Neuronal stem cell (in vitro differentiated cells): ENCODE measurements at regions not wholly inside any gene's neighbourhood (a gene's known extent, or its start where the extent isn't known, plus 50 kb on each side); places are given as distances from the start of the nearest gene placed in this dataset.

Experiments
- DNase-seq: peaks from one replicate; pipeline ENCODE4 v3.0.0-alpha.2; 2013; ENCODE audit warnings: low spot score
- H2AFZ ChIP-seq: one replicate; pipeline ENCODE4 v1.6.1; 2013; ENCODE audit warnings: mild to moderate bottlenecking, low read length, inconsistent platforms
- H2AK5ac ChIP-seq: 2 replicates; pipeline ENCODE4 v1.6.1; 2013; ENCODE audit warnings: low read depth, mild to moderate bottlenecking, inconsistent platforms, low read length, moderate library complexity, mixed read lengths
- H2BK120ac ChIP-seq: 2 replicates; pipeline ENCODE4 v1.6.1; 2013; ENCODE audit warnings: low read depth, mild to moderate bottlenecking, inconsistent platforms, low read length, moderate library complexity, mixed read lengths
- H2BK12ac ChIP-seq: one replicate; pipeline ENCODE4 v1.6.1; 2013; ENCODE audit warnings: low read length, inconsistent platforms
- H2BK15ac ChIP-seq: 2 replicates; pipeline ENCODE4 v1.6.1; 2013; ENCODE audit warnings: mild to moderate bottlenecking, low read length, inconsistent platforms, mixed read lengths
- H2BK5ac ChIP-seq: one replicate; pipeline ENCODE4 v1.6.1; 2013; ENCODE audit warnings: inconsistent platforms, mild to moderate bottlenecking, low read length, moderate library complexity
- H3K14ac ChIP-seq: one replicate; pipeline ENCODE4 v1.6.1; 2013; ENCODE audit warnings: low read length, inconsistent platforms
- H3K18ac ChIP-seq: 2 replicates; pipeline ENCODE4 v1.6.1; 2013; ENCODE audit warnings: low read length, inconsistent platforms
- H3K23ac ChIP-seq: 2 replicates; pipeline ENCODE4 v1.6.1; 2013; ENCODE audit warnings: low read depth, mild to moderate bottlenecking, mixed read lengths, low read length, inconsistent platforms; ENCODE audit not compliant: poor library complexity
- H3K27ac ChIP-seq: replicated peaks from 3 replicates; pipeline ENCODE4 v1.5.1; 2013; ENCODE audit warnings: low read length, inconsistent platforms
- H3K27me3 ChIP-seq, 3 experiments: 2 replicates each; pipeline ENCODE4 v1.6.1; 2013; ENCODE audit warnings: low read length in 3 of 3, mild to moderate bottlenecking in 2 of 3, inconsistent platforms in 1 of 3, low read depth in 1 of 3, mixed read lengths in 1 of 3, moderate library complexity in 1 of 3; ENCODE audit not compliant: control insufficient read depth in 3 of 3, insufficient read depth in 3 of 3
- H3K36me3 ChIP-seq, 2 donors: replicated peaks in 1 of 2; 2 replicates each; pipeline ENCODE4 v1.6.1; 2013; ENCODE audit warnings: low read length in 2 of 2; ENCODE audit not compliant: control insufficient read depth in 2 of 2, insufficient read depth in 2 of 2
- H3K4ac ChIP-seq: 2 replicates; pipeline ENCODE4 v1.6.1; 2013; ENCODE audit warnings: inconsistent platforms, mild to moderate bottlenecking, low read length, moderate library complexity
- H3K4me1 ChIP-seq, 2 donors: 1 replicate in 1 of 2; 2 replicates in 1 of 2; pipeline ENCODE4 v1.6.1; 2013; ENCODE audit warnings: low read length in 2 of 2, low read depth in 1 of 2; ENCODE audit not compliant: control insufficient read depth in 2 of 2, insufficient read depth in 1 of 2
- H3K4me2 ChIP-seq: one replicate; pipeline ENCODE4 v1.6.1; 2013; ENCODE audit warnings: mild to moderate bottlenecking, low read length, inconsistent platforms; ENCODE audit not compliant: insufficient read depth, poor library complexity, severe bottlenecking
- H3K4me3 ChIP-seq, 2 donors: 2 replicates each; pipeline ENCODE4 v1.5.1; 2013; ENCODE audit warnings: low read length in 2 of 2, mild to moderate bottlenecking in 2 of 2, inconsistent platforms in 1 of 2, moderate library complexity in 1 of 2
- H3K79me1 ChIP-seq: one replicate; pipeline ENCODE4 v1.6.1; 2013; ENCODE audit warnings: low read depth, mild to moderate bottlenecking, inconsistent platforms, low read length, moderate library complexity
- H3K9ac ChIP-seq: one replicate; pipeline ENCODE4 v1.6.1; 2013; ENCODE audit warnings: mild to moderate bottlenecking, low read depth, low read length, inconsistent platforms; ENCODE audit not compliant: poor library complexity
- H3K9me3 ChIP-seq, 2 donors: replicated peaks in 1 of 2; 2 replicates each; pipeline versions ENCODE3 to v1.6.1; 2013; ENCODE audit warnings: low read length in 2 of 2, mild to moderate bottlenecking in 2 of 2, inconsistent platforms in 1 of 2, low read depth in 1 of 2, mixed read lengths in 1 of 2, moderate library complexity in 1 of 2; ENCODE audit not compliant: control insufficient read depth in 2 of 2, insufficient read depth in 1 of 2
- H4K8ac ChIP-seq: one replicate; pipeline ENCODE4 v1.6.1; 2013; ENCODE audit warnings: low read depth, mild to moderate bottlenecking, inconsistent platforms, low read length, moderate library complexity
- H4K91ac ChIP-seq: one replicate; pipeline ENCODE4 v1.6.1; 2013; ENCODE audit warnings: low read length, low read depth, mild to moderate bottlenecking, inconsistent platforms; ENCODE audit not compliant: poor library complexity
- WGBS, 2 donors: extraction: QIAGEN DNeasy Blood & Tissue Kit; methylation state at CpG; one replicate each; pipeline ENCODE4 v1.1.7; 2013; ENCODE audit warnings: missing lambda C conversion rate in 2 of 2, mixed read lengths in 1 of 2; ENCODE audit not compliant: insufficient read length in 2 of 2, insufficient replicate concordance in 1 of 2; ENCODE audit errors: extremely low coverage in 2 of 2; 5-methylcytosine and 5-hydroxymethylcytosine counted together

DNA sequence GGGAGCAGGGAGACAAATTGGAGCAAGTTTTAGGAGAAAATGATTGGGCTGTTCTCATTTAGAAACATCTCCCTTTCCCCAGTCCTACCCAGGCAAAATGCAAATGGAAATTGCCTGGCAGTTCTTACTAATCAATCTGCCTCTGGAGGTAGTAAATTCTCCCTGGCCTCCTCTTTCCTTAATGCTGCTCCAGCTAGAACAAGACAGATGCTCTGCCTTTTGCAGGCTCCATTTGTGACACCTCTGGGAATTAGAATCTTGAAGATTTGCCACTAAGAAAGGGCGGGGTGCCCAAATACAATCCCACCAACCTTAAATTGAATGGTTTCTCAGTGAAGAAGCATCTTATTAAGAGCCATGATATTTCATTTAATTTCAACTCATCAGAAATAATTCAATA is 377.7 kb upstream of the CDH11 start:
- no peak overlapping the region for H3K4me3 ChIP-seq
- H2BK120ac ChIP-seq = no peak overlapping the region
- no peaks in the 10 kb centered on the region for H3K9me3 ChIP-seq
- WGBS, 2 donors = no CpG with 5 or more reads among the region's 1 CpG
- H3K27me3 ChIP-seq = no peaks in the 10 kb centered on the region
- no peak overlapping the region for H4K91ac ChIP-seq
- H3K79me1 ChIP-seq = no peaks in the 10 kb centered on the region
- H3K23ac ChIP-seq = no peak overlapping the region
- H2BK12ac ChIP-seq = no peak overlapping the region
- H3K36me3 ChIP-seq = no peaks in the 10 kb centered on the region
- no peak overlapping the region for H2AFZ ChIP-seq
- no peak overlapping the region for H3K27ac ChIP-seq
- no peak overlapping the region for H3K18ac ChIP-seq
- DNase-seq = no peak
- no peak overlapping the region for H3K4ac ChIP-seq
- H2BK15ac ChIP-seq = no peak overlapping the region
- H3K9ac ChIP-seq = no peak overlapping the region
- no peak overlapping the region for H2BK5ac ChIP-seq
- H2AK5ac ChIP-seq = no peak overlapping the region
- H3K4me2 ChIP-seq = no peak overlapping the region
- no peak overlapping the region for H3K14ac ChIP-seq
- no peak overlapping the region for H4K8ac ChIP-seq
- H3K4me1 ChIP-seq = peaks cover 0 to 5% of the 10 kb centered on the region in 2 donors

DNA sequence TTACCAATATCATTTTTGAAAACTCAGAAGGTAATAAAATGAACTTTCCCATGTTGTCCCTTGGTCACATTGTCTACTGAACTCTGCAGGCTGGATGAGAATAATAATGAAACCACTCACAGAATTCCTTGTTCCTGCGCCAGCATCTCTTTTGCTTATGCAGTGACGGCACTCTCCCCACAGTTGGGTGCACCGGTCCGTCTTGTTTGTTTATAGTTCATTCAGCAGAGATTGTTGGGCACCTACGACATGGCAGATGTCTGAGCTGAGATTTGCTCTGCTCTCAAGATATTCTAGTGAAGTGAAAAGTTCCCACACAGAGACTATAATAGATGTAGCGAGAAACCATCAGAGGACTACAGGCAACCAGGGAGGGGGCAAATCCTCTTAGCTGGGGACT is 375.7 kb upstream of the CDH11 start:
- no peak overlapping the region for H3K27ac ChIP-seq
- H2AFZ ChIP-seq = no peak overlapping the region
- H3K4me3 ChIP-seq = no peak overlapping the region
- H2BK12ac ChIP-seq = no peak overlapping the region
- H3K18ac ChIP-seq = no peak overlapping the region
- H4K8ac ChIP-seq = no peak overlapping the region
- no peaks in the 10 kb centered on the region for H3K36me3 ChIP-seq
- H3K9ac ChIP-seq = no peak overlapping the region
- H2AK5ac ChIP-seq = no peak overlapping the region
- no peak overlapping the region for H2BK15ac ChIP-seq
- no CpG with 5 or more reads among the region's 6 CpGs for WGBS, 2 donors
- no peak overlapping the region for H2BK5ac ChIP-seq
- no peak overlapping the region for H4K91ac ChIP-seq
- no peak overlapping the region for H3K14ac ChIP-seq
- no peaks in the 10 kb centered on the region for H3K9me3 ChIP-seq
- no peak for DNase-seq
- H3K79me1 ChIP-seq = no peaks in the 10 kb centered on the region
- H3K27me3 ChIP-seq = no peaks in the 10 kb centered on the region
- H3K23ac ChIP-seq = no peak overlapping the region
- H3K4me1 ChIP-seq = peaks cover 0 to 5% of the 10 kb centered on the region in 2 donors
- no peak overlapping the region for H3K4me2 ChIP-seq
- H2BK120ac ChIP-seq = no peak overlapping the region
- no peak overlapping the region for H3K4ac ChIP-seq

DNA sequence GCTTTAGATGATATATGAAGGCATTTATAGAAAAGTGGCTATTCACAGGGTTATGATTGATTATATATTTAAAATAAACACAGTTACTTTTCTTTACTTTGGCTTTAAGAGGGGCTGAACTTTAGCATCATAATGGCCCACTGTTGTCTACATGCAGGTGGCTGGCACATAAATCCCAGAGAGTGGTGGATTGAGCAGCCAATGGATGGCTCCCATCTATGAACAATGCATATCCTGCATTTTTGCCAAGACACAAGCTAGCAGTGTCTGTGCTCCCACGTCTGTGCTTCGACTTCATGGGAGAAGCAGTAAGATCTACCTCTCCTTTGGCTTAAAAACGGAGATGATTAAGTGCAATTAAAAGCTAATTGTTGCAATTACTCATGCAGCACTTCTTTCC is 373.2 kb upstream of the CDH11 start:
- H3K9me3 ChIP-seq = no peaks in the 10 kb centered on the region
- no peak overlapping the region for H3K4me3 ChIP-seq
- H2AFZ ChIP-seq = no peak overlapping the region
- no peak overlapping the region for H3K4ac ChIP-seq
- DNase-seq = no peak
- peaks cover 0 to 5% of the 10 kb centered on the region in 2 donors for H3K4me1 ChIP-seq
- no peaks in the 10 kb centered on the region for H3K36me3 ChIP-seq
- H2AK5ac ChIP-seq = no peak overlapping the region
- no peak overlapping the region for H2BK15ac ChIP-seq
- no peak overlapping the region for H4K91ac ChIP-seq
- no peak overlapping the region for H2BK5ac ChIP-seq
- no peak overlapping the region for H3K23ac ChIP-seq
- H3K27me3 ChIP-seq = no peaks in the 10 kb centered on the region
- no peak overlapping the region for H4K8ac ChIP-seq
- no peak overlapping the region for H2BK120ac ChIP-seq
- H2BK12ac ChIP-seq = no peak overlapping the region
- no peaks in the 10 kb centered on the region for H3K79me1 ChIP-seq
- no peak overlapping the region for H3K4me2 ChIP-seq
- H3K18ac ChIP-seq = no peak overlapping the region
- H3K14ac ChIP-seq = no peak overlapping the region
- H3K27ac ChIP-seq = no peak overlapping the region
- H3K9ac ChIP-seq = no peak overlapping the region
- no CpG with 5 or more reads among the region's 3 CpGs for WGBS, 2 donors

DNA sequence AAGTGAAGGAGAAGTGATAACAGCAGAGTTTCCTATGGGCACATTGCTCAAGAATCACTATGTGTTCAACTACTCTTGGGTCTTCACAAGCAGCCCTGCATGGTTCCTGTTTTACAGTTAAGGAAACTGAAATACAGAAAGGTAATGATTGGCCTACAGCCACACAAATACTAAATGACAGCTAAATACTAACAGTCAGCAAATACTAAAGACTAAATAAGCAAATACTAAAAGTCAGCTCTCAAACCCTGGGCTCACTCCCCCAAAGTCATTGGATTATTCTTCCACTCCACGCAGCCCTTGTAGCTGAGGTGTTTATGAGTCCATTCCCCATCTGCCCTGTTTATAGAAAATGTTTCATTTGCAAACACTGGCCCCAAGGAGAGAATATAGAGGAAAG is 372.7 kb upstream of the CDH11 start:
- Histone ChIP-seq H3K14ac (no peak overlapping the region), H3K4me2 (no peak overlapping the region), H2BK120ac (no peak overlapping the region), H2BK15ac (no peak overlapping the region), H3K4ac (no peak overlapping the region), H3K36me3 (no peaks in the 10 kb centered on the region), H3K27me3 (no peaks in the 10 kb centered on the region), H3K9ac (no peak overlapping the region), H2AK5ac (no peak overlapping the region), H3K4me3 (no peak overlapping the region), H2BK12ac (no peak overlapping the region), H2AFZ (no peak overlapping the region), H2BK5ac (no peak overlapping the region), H3K4me1 (peaks cover 0 to 5% of the 10 kb centered on the region in 2 donors), H3K18ac (no peak overlapping the region), H3K79me1 (no peaks in the 10 kb centered on the region), H3K23ac (no peak overlapping the region), H4K91ac (no peak overlapping the region), H3K9me3 (no peaks in the 10 kb centered on the region), H3K27ac (no peak overlapping the region), H4K8ac (no peak overlapping the region)
- WGBS, 2 donors = no CpG with 5 or more reads among the region's 1 CpG
- no peak for DNase-seq
